ENCODE measurements at regions not wholly inside any gene's neighbourhood (a gene's known extent, or its start where the extent isn't known, plus 50 kb on each side); places are given as distances from the start of the nearest gene placed in this dataset.
"Not testable (repeated sequence)": the region's sequence is repeated elsewhere in the genome, so short reads cannot be mapped to it uniquely, and the experiment has no call there.

DNA sequence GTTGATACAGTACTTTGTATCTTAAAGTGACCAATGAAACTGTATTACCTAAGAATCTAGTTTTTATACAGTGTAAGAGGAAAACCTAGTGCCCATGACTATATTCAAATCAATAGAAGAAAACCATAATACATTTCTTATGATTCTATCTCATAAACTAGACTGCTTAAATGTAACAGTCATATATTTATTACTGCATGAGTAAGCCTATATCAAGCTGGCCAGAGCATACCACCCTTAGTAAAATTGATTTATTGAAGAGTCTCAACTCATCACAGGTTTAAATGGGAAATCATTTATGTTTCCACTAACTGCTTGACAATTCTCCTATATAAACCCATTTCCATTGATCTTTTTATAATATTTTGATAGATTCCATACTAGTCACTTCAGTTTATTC, 1059.2 kb upstream of the LRRTM1 start:
- TF ChIP-seq, protein P1, sequence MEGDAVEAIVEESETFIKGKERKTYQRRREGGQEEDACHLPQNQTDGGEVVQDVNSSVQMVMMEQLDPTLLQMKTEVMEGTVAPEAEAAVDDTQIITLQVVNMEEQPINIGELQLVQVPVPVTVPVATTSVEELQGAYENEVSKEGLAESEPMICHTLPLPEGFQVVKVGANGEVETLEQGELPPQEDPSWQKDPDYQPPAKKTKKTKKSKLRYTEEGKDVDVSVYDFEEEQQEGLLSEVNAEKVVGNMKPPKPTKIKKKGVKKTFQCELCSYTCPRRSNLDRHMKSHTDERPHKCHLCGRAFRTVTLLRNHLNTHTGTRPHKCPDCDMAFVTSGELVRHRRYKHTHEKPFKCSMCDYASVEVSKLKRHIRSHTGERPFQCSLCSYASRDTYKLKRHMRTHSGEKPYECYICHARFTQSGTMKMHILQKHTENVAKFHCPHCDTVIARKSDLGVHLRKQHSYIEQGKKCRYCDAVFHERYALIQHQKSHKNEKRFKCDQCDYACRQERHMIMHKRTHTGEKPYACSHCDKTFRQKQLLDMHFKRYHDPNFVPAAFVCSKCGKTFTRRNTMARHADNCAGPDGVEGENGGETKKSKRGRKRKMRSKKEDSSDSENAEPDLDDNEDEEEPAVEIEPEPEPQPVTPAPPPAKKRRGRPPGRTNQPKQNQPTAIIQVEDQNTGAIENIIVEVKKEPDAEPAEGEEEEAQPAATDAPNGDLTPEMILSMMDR (IDR thresholded peaks at IDR 0.05; ENCODE audit: low read depth, low read length, missing control alignments), result no peak
- no peak for DNase-seq (ENCODE audit: low read depth)
- no peak overlapping the region for H3K4me3 ChIP-seq (ENCODE audit: low read depth, low read length)

- DNase-seq (ENCODE audit: low read depth); H3K4me3 ChIP-seq (ENCODE audit: low read depth, low read length): not testable (repeated sequence)
Measured at GRCh38 chr2:81362468-81362867, 1057.9 kb upstream of the LRRTM1 start.

GRCh38 chr2:81355436-81355835, 1050.9 kb upstream of the LRRTM1 start:
- TF ChIP-seq, protein P1 (IDR thresholded peaks at IDR 0.05; ENCODE audit: low read depth, low read length, missing control alignments), result no peak
- H3K4me3 ChIP-seq (ENCODE audit: low read depth, low read length), result no peak overlapping the region
- no peak for DNase-seq (ENCODE audit: low read depth)

DNA sequence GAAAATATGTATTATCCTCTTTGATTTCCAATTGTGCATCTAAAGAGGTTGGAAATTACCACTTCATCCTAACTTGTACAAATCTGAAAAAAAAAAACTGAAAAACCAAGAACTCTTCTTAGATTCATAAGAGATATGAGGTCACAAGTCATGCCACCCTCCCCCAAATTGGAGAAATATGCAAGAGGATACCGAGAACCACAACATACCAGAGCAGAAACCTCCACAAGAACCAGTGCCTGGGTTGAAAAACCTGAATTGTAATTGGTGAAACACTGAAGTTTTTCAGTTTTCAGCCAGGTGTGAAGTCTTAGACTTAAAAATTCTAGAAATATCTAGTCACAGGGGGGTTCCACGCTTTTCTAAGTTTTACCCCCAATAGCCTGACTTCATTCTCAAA, 1029.5 kb upstream of the LRRTM1 start:
- no peak for DNase-seq (ENCODE audit: low read depth)
- no peak overlapping the region for H3K4me3 ChIP-seq (ENCODE audit: low read depth, low read length)
- TF ChIP-seq, protein P1 (IDR thresholded peaks at IDR 0.05; ENCODE audit: low read depth, low read length, missing control alignments), result no peak

DNA sequence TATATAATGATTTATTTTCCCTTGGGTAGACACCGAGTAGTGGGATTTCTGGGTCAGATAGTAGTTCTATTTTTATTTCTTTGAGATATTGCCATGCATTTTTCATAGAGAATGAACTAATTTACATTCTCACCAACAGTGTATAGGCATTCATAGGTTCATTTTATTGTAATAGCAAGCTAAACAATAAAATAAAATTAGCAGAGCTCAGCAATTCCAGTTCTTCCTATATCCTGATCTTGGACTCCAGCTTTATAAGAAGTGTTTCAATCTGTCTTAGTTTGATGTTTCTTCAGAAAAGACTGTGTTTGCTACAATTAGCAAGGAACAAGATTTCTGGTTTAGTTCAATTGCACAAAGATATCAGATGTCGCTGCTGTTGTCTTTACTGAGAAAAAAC, 1024.4 kb upstream of the LRRTM1 start:
- TF ChIP-seq, protein P1 (IDR thresholded peaks at IDR 0.05; ENCODE audit: low read depth, low read length, missing control alignments), result no peak
- DNase-seq (ENCODE audit: low read depth), result no peak
- no peak overlapping the region for H3K4me3 ChIP-seq (ENCODE audit: low read depth, low read length)

DNA sequence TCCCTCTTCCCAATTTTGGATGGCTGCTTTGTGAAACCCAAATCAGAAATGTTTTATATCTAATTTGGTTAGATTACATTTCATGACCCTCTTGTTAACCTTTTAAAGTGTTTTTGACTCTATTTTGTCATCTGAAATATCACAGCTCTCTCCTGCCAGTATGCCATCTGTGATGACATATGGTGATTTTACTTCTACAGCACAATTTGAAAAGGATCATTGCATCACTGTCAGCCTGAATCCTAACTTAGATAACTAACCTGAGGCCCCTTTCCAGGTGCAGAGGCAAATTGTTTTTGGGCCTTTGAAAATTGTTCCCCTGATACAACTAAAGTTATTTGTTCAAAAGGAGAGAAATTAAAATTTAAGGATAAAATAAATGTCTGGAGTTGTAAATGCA, 1023.4 kb upstream of the LRRTM1 start:
- no peak overlapping the region for H3K4me3 ChIP-seq (ENCODE audit: low read depth, low read length)
- TF ChIP-seq, protein P1 (IDR thresholded peaks at IDR 0.05; ENCODE audit: low read depth, low read length, missing control alignments), result no peak
- DNase-seq (ENCODE audit: low read depth), result no peak

DNA sequence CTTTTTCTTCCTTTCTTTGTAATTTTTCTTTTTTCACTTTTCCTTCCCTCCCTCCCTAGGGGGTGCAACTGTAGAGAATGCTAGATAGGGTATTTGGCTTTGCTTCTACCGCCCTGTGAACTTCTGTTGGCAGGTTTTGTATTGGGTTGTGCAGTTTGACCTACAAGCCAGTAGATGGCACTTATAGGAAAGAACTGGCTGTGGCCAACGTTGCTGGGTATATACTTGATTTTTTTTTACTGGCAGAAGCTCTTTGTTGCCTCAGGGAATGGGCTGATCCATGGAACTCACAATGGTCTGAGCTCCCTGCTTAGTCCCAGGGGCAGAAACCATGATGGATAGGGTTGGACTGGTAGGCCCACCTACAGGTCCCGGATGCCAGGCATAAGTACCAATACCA, 1019.5 kb upstream of the LRRTM1 start:
- no peak for DNase-seq (ENCODE audit: low read depth)
- TF ChIP-seq, protein P1 (IDR thresholded peaks at IDR 0.05; ENCODE audit: low read depth, low read length, missing control alignments), result no peak
- H3K4me3 ChIP-seq (ENCODE audit: low read depth, low read length), result no peak overlapping the region
